Bronchial epithelial cell (primary cell): ENCODE measurements at regions not wholly inside any gene's neighbourhood (a gene's known extent, or its start where the extent isn't known, plus 50 kb on each side); places are given as distances from the start of the nearest gene placed in this dataset.

ENCODE experiments used
- DNase-seq: peaks from one replicate; pipeline ENCODE4 v3.0.0-alpha.2; 2010; ENCODE audit warnings: low read depth
- FAIRE-seq: peaks from 2 replicates; lab custom pipeline; 2011; peaks lifted over from hg19 to GRCh38; lab: Jason Lieb, UNC
- H3K27me3 ChIP-seq: 2 replicates; pipeline ENCODE4 v1.5.1; 2011; ENCODE audit warnings: low read length; ENCODE audit not compliant: control insufficient read depth, insufficient read depth
- H3K36me3 ChIP-seq: 2 replicates; pipeline ENCODE4 v1.5.1; 2011; ENCODE audit warnings: low read length; ENCODE audit not compliant: control insufficient read depth, insufficient read depth
- H3K4me3 ChIP-seq: 2 replicates; pipeline ENCODE4 v1.5.1; 2011; ENCODE audit warnings: mild to moderate bottlenecking, low read depth, low read length, control low read depth
- CTCF ChIP-seq: IDR thresholded peaks from 2 replicates; pipeline ENCODE4 v1.5.1; 2011; ENCODE audit warnings: mild to moderate bottlenecking, moderate library complexity, low read length, control low read depth, inconsistent platforms; ENCODE audit not compliant: insufficient read depth, severe bottlenecking

GRCh38 chr12:102740141-102740955, 176.7 kb downstream of the PAH start:
- FAIRE-seq (no peak), DNase-seq (peak; percentile 13)
- no peak for TF ChIP-seq CTCF
- Histone ChIP-seq H3K4me3 (no peak overlapping the region), H3K36me3 (no peaks in the 10 kb centered on the region), H3K27me3 (no peaks in the 10 kb centered on the region)

GRCh38 chr12:102736328-102736727, 180.7 kb downstream of the PAH start:
- TF ChIP-seq CTCF: no peak
- Histone ChIP-seq H3K36me3 (no peaks in the 10 kb centered on the region), H3K4me3 (no peak overlapping the region), H3K27me3 (no peaks in the 10 kb centered on the region)
- no peak for FAIRE-seq
- no peak for DNase-seq

- no peaks in the 10 kb centered on the region for H3K36me3 ChIP-seq
- FAIRE-seq: no peak
- TF ChIP-seq CTCF: no peak
Observed at GRCh38 chr12:102735104-102735503, 181.9 kb downstream of the PAH start.

GRCh38 chr12:102730996-102731395, 186.0 kb downstream of the PAH start:
- Histone ChIP-seq H3K27me3 (no peaks in the 10 kb centered on the region), H3K4me3 (no peak overlapping the region), H3K36me3 (no peaks in the 10 kb centered on the region)
- no peak for FAIRE-seq
- no peak for DNase-seq
- no peak for TF ChIP-seq CTCF

More at GRCh38 chr12:102735104-102735503, 181.9 kb downstream of the PAH start:
- DNase-seq: no peak
- H3K4me3 ChIP-seq: no peak overlapping the region
- no peaks in the 10 kb centered on the region for H3K27me3 ChIP-seq

- Histone ChIP-seq H3K4me3 (no peak overlapping the region), H3K36me3 (no peaks in the 10 kb centered on the region), H3K27me3 (no peaks in the 10 kb centered on the region)
- FAIRE-seq (no peak), DNase-seq (no peak)
- TF ChIP-seq CTCF: no peak
Observed at GRCh38 chr12:102728506-102729242, 188.4 kb downstream of the PAH start.
